Skeletal muscle satellite cell (primary cell): ENCODE measurements at regions not wholly inside any gene's neighbourhood (a gene's known extent, or its start where the extent isn't known, plus 50 kb on each side); places are given as distances from the start of the nearest gene placed in this dataset.
A peak's percentile ranks its signal among the peaks of the same experiment; 100 is the strongest.

Experiments
- H3K27me3 ChIP-seq: 2 replicates; pipeline ENCODE4 v1.7.0; 2013; ENCODE audit warnings: low read length; ENCODE audit not compliant: control insufficient read depth, insufficient read depth
- H3K36me3 ChIP-seq: 2 replicates; pipeline ENCODE4 v1.7.0; 2013; ENCODE audit warnings: mild to moderate bottlenecking, control low read depth, low read length; ENCODE audit not compliant: insufficient read depth
- H3K4me1 ChIP-seq: 2 replicates; pipeline ENCODE4 v1.7.0; 2013; ENCODE audit warnings: low read length; ENCODE audit not compliant: control insufficient read depth, insufficient read depth
- H3K4me2 ChIP-seq: 2 replicates; pipeline ENCODE4 v1.7.0; 2013; ENCODE audit warnings: mild to moderate bottlenecking, low read length
- H3K4me3 ChIP-seq: 2 replicates; pipeline ENCODE4 v1.7.0; 2013; ENCODE audit warnings: low read length
- H3K9ac ChIP-seq: 2 replicates; pipeline ENCODE4 v1.7.0; 2013; ENCODE audit warnings: mild to moderate bottlenecking, low read depth, low read length, moderate library complexity
- H3K9me3 ChIP-seq: replicated peaks from 2 replicates; pipeline ENCODE4 v1.7.0; 2013; ENCODE audit warnings: mild to moderate bottlenecking, control low read depth, low read length

DNA sequence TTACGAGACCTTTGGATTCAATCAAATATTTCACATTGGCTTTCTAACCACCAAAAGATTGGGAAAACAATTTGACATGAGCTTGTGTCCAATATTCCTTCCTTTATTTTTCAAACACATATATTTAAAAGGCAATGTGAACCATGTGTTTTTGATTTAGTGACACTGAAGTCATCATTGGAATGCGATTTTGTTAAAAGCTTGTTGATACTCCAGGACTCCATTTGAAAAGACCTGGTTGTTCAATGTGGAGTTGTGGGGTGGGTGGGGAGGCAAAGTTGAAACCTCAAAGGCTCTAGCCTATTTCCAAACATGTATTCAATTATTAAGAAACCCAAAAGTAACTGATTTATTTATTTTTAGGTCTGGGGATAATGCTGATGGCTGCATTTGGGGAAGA, 114.1 kb upstream of the TRIB2 start:
- Histone ChIP-seq H3K4me1 (peaks cover 7% of the 10 kb centered on the region), H3K9me3 (no peaks in the 10 kb centered on the region), H3K9ac (no peak overlapping the region), H3K36me3 (no peaks in the 10 kb centered on the region), H3K4me2 (no peak overlapping the region), H3K27me3 (no peaks in the 10 kb centered on the region), H3K4me3 (no peak overlapping the region)

DNA sequence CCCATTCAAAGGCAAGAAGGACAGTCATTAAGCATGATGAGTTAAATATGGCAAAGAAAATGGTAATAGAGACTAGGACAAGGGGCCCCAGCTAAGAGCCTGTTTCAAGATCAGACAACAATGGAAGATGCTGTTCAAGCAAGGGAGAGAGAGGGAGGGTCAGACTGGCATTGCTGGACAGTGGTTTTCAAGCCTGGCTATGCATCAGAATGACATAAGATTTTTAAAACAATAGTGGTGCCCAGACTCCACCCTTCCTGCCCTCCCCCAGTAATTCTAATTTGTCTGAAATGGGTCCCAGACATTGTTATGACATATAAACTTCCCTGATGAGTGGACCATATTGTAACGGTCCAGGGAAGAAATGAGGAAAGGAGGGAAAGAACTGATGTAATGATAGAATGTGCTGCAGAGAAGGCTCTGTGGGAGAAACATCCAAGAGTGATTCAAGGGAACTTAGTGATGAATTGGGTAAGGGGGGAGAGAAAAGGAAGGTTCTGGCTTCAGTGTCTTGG, 112.9 kb upstream of the TRIB2 start:
- H3K9me3 ChIP-seq: no peaks in the 10 kb centered on the region
- no peaks in the 10 kb centered on the region for H3K36me3 ChIP-seq
- peaks cover 7% of the 10 kb centered on the region for H3K4me1 ChIP-seq
- H3K27me3 ChIP-seq: no peaks in the 10 kb centered on the region
- H3K4me2 ChIP-seq: no peak overlapping the region
- no peak overlapping the region for H3K4me3 ChIP-seq
- no peak overlapping the region for H3K9ac ChIP-seq

DNA sequence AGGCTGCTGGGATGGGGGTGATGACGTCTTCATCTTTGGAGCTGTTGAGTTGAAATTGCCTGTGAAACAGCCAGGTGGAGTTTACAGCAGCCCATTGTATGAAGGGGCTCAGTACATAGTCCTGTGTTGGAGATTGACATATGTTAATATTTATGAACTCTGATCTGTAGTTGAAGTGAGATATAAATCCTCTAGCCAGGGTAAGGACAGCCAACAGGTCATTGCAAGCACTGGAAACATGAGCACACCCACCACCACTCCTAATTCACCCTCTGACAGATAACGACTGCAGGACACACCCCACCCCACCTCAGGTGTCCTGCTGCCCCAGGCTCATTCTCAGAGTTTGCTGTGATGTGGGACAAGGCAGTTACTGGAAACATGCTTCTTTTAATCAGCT, 112.4 kb upstream of the TRIB2 start:
- Histone ChIP-seq H3K4me2 (no peak overlapping the region), H3K4me3 (no peak overlapping the region)

DNA sequence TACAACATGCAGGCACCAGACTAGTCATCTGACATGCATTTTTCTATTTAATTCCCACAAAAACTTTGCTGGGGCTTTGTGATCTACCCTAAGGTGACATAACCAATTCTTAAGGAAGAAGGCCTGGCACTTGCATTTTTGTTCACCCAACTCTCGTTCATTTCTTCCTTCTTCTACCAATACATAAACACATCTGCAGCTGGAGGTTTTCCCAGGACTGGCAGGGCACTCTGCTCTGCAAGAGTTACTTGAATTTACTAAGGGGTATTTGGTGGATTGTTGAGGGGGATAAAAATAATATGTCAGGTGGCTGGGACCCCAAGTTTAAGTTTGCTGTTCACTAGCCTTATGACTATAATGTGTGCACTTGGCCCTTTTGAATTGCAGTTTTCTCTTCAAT, 111.4 kb upstream of the TRIB2 start:
- Histone ChIP-seq H3K4me2 (no peak overlapping the region), H3K9ac (no peak overlapping the region), H3K36me3 (no peaks in the 10 kb centered on the region), H3K4me1 (peaks cover 7% of the 10 kb centered on the region), H3K4me3 (no peak overlapping the region), H3K9me3 (no peaks in the 10 kb centered on the region), H3K27me3 (no peaks in the 10 kb centered on the region)

More for the DNA sequence above, 112.4 kb upstream of the TRIB2 start:
- H3K9me3 ChIP-seq: no peaks in the 10 kb centered on the region
- H3K27me3 ChIP-seq: no peaks in the 10 kb centered on the region
- no peaks in the 10 kb centered on the region for H3K36me3 ChIP-seq
- peaks cover 7% of the 10 kb centered on the region for H3K4me1 ChIP-seq
- no peak overlapping the region for H3K9ac ChIP-seq

DNA sequence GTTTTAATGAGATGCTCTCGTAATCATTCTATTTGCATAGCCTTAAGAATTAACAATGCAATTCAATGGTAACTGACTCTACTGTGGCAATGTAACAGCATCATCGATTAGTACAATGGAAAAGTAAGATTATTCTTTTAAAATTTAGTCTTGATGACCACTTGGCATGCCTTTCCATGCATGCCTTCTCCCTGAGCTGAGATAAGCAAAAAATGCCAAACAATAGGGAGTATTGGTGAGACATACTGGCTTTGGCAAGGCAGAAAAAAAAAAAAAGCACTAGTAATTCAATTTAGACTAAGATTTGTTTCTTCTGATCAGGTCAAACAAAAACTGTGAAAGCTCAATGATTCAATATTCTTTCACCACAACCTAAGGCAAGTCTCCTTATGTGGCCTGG, 110.8 kb upstream of the TRIB2 start:
- no peak overlapping the region for H3K9ac ChIP-seq
- H3K4me1 ChIP-seq: peaks cover 7% of the 10 kb centered on the region
- H3K36me3 ChIP-seq: no peaks in the 10 kb centered on the region
- no peaks in the 10 kb centered on the region for H3K27me3 ChIP-seq
- no peak overlapping the region for H3K4me2 ChIP-seq
- H3K4me3 ChIP-seq: no peak overlapping the region
- no peaks in the 10 kb centered on the region for H3K9me3 ChIP-seq

DNA sequence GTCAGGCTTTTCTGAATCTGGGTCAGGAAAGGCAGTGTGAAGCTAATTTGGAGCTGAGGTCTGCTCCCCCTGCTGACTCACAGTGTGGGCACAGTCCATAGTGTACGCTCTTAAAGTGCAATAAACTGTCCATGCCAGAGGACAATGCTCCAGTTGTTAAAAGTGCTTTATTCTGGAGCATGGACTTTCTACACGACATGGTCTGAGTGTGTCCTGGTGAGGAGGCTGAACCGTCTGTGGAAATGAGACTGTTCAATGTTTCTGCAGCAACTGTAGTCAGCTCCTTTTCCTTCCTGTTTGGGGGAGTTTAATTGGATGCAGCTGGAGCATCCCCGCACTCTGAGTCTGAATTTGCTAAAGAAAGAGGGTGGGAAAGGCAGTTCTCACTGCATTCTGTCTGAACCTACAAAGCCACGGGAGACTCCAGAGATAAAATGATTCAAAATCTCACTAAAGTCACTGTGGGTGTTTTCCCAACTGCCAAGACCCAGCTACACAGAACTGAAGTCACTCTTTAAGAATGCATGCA, 110.2 kb upstream of the TRIB2 start:
- H3K9ac ChIP-seq: no peak overlapping the region
- no peak overlapping the region for H3K4me3 ChIP-seq
- no peaks in the 10 kb centered on the region for H3K27me3 ChIP-seq
- peak overlapping the region; percentile 20 for H3K4me2 ChIP-seq
- H3K4me1 ChIP-seq: peaks cover 7% of the 10 kb centered on the region
- no peaks in the 10 kb centered on the region for H3K9me3 ChIP-seq
- no peaks in the 10 kb centered on the region for H3K36me3 ChIP-seq

DNA sequence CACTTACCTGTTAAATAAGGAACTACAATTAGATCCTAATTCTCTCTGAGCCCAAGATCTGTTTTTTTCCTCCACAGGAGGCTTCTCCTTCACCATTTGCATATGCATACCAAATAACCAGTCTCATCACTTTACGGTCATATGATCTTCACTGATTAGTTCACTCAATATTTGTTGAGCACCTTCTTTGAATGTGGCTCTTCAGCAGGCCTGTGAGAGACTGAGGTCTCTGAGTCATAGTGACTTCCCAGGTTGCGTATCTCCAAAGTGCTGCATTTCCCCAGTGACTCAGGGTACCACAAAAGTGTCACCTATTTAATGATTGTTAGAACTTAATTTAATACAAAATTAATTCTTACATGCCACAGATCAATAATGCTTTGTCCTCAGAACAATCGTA, 108.8 kb upstream of the TRIB2 start:
- no peak overlapping the region for H3K4me2 ChIP-seq
- H3K27me3 ChIP-seq: no peaks in the 10 kb centered on the region
- H3K4me1 ChIP-seq: peaks cover 7% of the 10 kb centered on the region
- no peaks in the 10 kb centered on the region for H3K9me3 ChIP-seq
- no peak overlapping the region for H3K4me3 ChIP-seq
- no peak overlapping the region for H3K9ac ChIP-seq
- no peaks in the 10 kb centered on the region for H3K36me3 ChIP-seq

DNA sequence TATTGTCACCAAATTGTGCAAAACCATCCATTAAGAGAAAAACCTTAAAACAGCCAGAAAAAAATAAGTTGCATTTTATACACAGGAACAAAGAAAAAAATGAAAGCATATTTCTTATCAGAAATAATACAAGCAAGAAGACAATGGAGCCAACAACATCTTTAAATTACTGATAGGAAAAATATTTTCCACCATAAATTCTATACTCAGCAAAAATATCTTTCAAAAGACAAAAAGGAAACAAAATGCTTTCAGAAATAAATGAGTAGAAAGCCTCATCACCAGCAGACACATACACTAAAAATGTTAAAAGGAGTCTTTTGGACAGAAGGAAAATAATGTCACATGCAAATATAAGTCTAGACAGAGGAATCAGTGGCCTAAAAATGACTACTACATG, 106.4 kb upstream of the TRIB2 start:
- Histone ChIP-seq H3K4me3 (no peak overlapping the region), H3K36me3 (no peaks in the 10 kb centered on the region), H3K27me3 (no peaks in the 10 kb centered on the region), H3K4me1 (peaks cover 7% of the 10 kb centered on the region), H3K9ac (no peak overlapping the region), H3K4me2 (no peak overlapping the region), H3K9me3 (no peaks in the 10 kb centered on the region)

DNA sequence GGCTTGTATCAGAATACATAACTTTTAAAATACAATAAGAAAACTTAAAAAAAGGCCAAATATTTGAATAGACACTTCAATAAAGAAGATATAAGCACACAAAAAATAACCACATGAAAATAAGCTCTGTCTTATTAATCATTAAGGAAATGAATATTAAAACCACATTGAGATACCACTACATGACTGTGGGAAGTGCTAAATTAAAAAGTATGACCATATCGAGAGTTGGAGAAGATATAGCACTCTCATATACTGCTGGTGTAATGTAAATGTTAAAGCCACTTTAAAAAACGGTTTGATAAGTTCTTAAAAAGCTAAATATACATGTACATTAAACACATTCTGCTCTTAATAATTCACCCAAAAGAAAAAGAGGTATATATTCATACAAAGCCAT, 104.6 kb upstream of the TRIB2 start:
- Histone ChIP-seq H3K4me1 (no peaks in the 10 kb centered on the region), H3K4me2 (no peak overlapping the region), H3K36me3 (no peaks in the 10 kb centered on the region), H3K4me3 (no peak overlapping the region), H3K9me3 (no peaks in the 10 kb centered on the region), H3K27me3 (no peaks in the 10 kb centered on the region), H3K9ac (no peak overlapping the region)

DNA sequence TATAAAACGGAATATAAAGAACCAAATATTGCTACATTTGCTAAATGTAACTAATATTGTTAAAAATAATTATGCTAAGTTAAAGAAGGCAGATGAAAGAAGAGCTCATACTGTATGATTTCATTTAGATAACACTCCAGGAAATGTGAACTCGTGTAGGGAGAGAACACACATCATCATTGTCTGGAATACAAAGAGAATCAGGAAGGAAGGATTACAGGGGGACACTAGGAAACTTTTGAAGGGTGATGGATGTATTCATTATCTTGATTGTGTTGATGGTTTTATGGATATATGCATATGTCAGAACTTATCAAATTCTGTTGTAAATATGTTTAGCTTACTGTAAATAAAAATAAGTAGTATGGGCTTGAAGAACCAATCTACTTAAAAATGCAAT, 104.1 kb upstream of the TRIB2 start:
- Histone ChIP-seq H3K9me3 (no peaks in the 10 kb centered on the region), H3K4me2 (no peak overlapping the region), H3K4me1 (no peaks in the 10 kb centered on the region), H3K27me3 (no peaks in the 10 kb centered on the region), H3K4me3 (no peak overlapping the region), H3K36me3 (no peaks in the 10 kb centered on the region), H3K9ac (no peak overlapping the region)

DNA sequence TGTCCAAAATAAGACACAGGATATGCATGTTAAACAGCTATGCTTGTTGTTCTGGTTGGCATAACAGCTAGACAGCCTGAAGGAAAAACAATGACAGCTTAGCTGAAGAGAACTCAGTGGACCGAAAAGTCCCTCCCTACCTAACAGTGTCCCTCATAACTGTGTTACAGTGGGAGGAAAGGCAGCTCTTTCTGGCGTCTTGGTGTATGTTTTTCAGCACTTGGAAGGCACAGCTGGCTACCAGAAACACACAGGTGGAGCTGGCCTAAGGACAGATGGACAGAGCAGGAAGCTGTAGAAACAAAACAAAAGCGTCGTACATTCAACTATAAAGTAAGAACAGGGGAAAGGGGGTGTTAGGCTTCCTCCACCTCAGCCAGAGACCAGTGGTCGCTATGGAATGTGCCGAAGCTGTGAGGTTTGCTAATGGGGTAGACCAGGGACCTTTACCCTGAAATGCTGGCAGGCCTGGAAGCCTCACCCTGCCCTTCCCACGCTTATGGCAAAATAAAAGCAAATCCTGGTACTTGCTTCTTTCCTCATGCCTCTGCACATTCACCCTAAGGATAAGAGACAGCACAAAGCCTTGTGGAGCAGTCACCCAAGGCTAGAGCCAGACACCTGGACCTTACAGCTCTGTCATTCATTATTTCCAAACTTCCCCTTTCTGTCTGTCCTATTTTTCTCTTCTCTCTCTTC, 103.5 kb upstream of the TRIB2 start:
- Histone ChIP-seq H3K4me3 (no peak overlapping the region), H3K9me3 (no peaks in the 10 kb centered on the region), H3K27me3 (no peaks in the 10 kb centered on the region), H3K9ac (no peak overlapping the region), H3K4me2 (no peak overlapping the region), H3K36me3 (no peaks in the 10 kb centered on the region), H3K4me1 (no peaks in the 10 kb centered on the region)

DNA sequence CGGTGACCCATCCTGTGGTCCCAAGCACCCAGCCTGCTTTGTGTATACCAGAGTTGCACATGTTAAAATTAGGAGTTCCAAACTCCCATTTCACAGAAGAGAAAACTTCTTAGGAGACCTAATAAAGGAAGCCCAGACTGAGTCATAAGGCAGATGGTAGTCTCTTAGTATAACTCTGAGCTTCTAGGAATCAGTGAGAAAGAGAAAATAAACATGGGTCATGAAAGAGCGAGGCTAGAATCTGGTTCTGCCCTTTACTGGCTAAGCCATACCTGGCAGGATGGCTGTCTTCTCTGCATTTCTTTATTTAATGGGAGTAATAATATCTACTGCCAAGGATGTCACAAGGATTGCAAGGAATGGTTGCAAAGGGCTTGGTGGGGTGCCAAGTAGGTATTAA, 101.2 kb upstream of the TRIB2 start:
- H3K4me1 ChIP-seq: peaks cover 11% of the 10 kb centered on the region

More for the DNA sequence above, 101.2 kb upstream of the TRIB2 start:
- H3K36me3 ChIP-seq: no peaks in the 10 kb centered on the region
- no peak overlapping the region for H3K9ac ChIP-seq
- no peak overlapping the region for H3K4me3 ChIP-seq
- H3K9me3 ChIP-seq: no peaks in the 10 kb centered on the region
- H3K4me2 ChIP-seq: no peak overlapping the region
- no peaks in the 10 kb centered on the region for H3K27me3 ChIP-seq
